Gastrocnemius medialis (tissue), 4 donors: ENCODE measurements at regions not wholly inside any gene's neighbourhood (a gene's known extent, or its start where the extent isn't known, plus 50 kb on each side); places are given as distances from the start of the nearest gene placed in this dataset.

Source experiments
- CTCF ChIP-seq, 5 experiments: fragments of 450-650 bp in 3 of 5; fragments of 200-600 bp in 2 of 5; sonication (generic) in 2 of 5; IDR thresholded peaks in 4 of 5; conservative IDR thresholded peaks in 1 of 5; 1 replicate in 4 of 5; 2 replicates in 1 of 5; pipeline ENCODE4 v1.5.1; 2016 to 2019; ENCODE audit warnings: antibody characterized with exemption in 5 of 5, mild to moderate bottlenecking in 3 of 5, moderate library complexity in 3 of 5
- POLR2A ChIP-seq, 2 donors: fragments of 450-650 bp; IDR thresholded peaks; one replicate each; pipeline ENCODE4 v1.6.1; 2017; ENCODE audit warnings: antibody characterized with exemption in 2 of 2, mild to moderate bottlenecking in 2 of 2, moderate library complexity in 2 of 2

DNA sequence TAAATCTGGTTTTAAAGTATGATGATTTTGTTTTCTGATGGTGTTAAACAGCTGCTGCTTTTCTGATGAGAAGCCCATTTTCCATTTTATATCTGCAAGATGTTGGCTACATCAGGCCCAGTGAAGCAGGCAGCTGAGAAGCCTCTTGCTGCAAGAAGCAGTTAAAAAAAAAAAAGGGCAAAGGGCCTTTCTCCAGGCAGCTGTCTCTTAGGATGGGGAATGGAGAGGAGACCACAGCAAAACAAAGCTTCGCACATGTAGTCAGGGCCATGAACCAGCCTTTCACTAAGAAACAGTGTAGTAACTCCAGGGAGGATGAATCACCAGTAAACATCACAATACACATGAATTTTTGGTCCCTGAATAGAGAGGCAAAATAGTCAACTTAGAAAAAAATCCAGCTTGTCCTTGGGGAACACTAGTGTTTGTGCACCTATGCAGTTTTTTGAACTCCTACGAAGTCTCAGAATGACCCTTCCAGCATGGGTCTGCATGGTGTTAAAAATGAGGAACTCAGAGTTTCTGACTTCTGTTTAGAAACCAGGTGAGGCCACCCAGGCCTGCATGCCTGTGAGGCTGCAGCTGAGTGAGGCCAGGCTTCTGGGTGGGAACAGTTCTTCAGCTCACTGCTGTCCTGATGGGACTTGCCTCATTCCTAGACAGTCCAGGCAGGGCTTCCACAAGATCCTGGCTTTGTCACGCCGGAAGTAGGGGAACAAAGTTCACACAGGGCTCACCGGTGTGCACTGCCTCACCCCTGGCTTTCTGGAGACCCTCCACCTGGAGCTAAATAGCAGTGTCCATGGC, 518.7 kb downstream of the MCTP2 start:
- TF ChIP-seq CTCF (IDR thresholded peaks at IDR 0.05 in 4 of 5, conservative IDR thresholded peaks at IDR 0.05 in 1 of 5) (no peak), POLR2A (IDR thresholded peaks at IDR 0.05) (no peak)
